GM10266 (cell line): ENCODE measurements at regions not wholly inside any gene's neighbourhood (a gene's known extent, or its start where the extent isn't known, plus 50 kb on each side); places are given as distances from the start of the nearest gene placed in this dataset.

Experiments
- DNase-seq: peaks from one replicate; pipeline ENCODE4 v3.0.0; 2012; ENCODE audit errors: extremely low spot score
- CTCF ChIP-seq: IDR thresholded peaks from 2 replicates; pipeline ENCODE4 v1.5.1; 2012; ENCODE audit warnings: mild to moderate bottlenecking, low read depth; ENCODE audit not compliant: control insufficient read depth, insufficient read depth; ENCODE audit errors: missing control alignments

GRCh38 chr6:164692772-164693510 is 616.5 kb downstream of the C6orf118 start:
- no peak for TF ChIP-seq CTCF
- DNase-seq = no peak

- TF ChIP-seq CTCF = no peak
- no peak for DNase-seq
These were observed 618.5 kb downstream of the C6orf118 start for GRCh38 chr6:164690702-164691500.

- DNase-seq = no peak
These were observed 619.2 kb downstream of the C6orf118 start for GRCh38 chr6:164690241-164690640.

GRCh38 chr6:164665328-164665727 is 644.1 kb downstream of the C6orf118 start:
- no peak for TF ChIP-seq CTCF
- DNase-seq = no peak

More at GRCh38 chr6:164690241-164690640, 619.2 kb downstream of the C6orf118 start:
- no peak for TF ChIP-seq CTCF

- no peak for TF ChIP-seq CTCF
- DNase-seq = no peak
These were observed 645.8 kb downstream of the C6orf118 start for GRCh38 chr6:164663634-164664033.

GRCh38 chr6:164661716-164662115 is 647.7 kb downstream of the C6orf118 start:
- no peak for TF ChIP-seq CTCF
- DNase-seq = no peak

GRCh38 chr6:164660781-164661180 is 648.6 kb downstream of the C6orf118 start:
- no peak for DNase-seq
- no peak for TF ChIP-seq CTCF
